HG02938 (cell line): ENCODE measurements at regions not wholly inside any gene's neighbourhood (a gene's known extent, or its start where the extent isn't known, plus 50 kb on each side); places are given as distances from the start of the nearest gene placed in this dataset.
A peak's percentile ranks its signal among the peaks of the same experiment; 100 is the strongest.
"Not testable (repeated sequence)": the region's sequence is repeated elsewhere in the genome, so short reads cannot be mapped to it uniquely, and the experiment has no call there.

ENCODE experiments used
- ATAC-seq: cut with Tn5 transposase; IDR thresholded peaks from one replicate; pipeline ENCODE4 v1.9.1; 2021; ENCODE audit warnings: mild to moderate bottlenecking, moderate library complexity; ENCODE audit not compliant: unreplicated experiment

DNA sequence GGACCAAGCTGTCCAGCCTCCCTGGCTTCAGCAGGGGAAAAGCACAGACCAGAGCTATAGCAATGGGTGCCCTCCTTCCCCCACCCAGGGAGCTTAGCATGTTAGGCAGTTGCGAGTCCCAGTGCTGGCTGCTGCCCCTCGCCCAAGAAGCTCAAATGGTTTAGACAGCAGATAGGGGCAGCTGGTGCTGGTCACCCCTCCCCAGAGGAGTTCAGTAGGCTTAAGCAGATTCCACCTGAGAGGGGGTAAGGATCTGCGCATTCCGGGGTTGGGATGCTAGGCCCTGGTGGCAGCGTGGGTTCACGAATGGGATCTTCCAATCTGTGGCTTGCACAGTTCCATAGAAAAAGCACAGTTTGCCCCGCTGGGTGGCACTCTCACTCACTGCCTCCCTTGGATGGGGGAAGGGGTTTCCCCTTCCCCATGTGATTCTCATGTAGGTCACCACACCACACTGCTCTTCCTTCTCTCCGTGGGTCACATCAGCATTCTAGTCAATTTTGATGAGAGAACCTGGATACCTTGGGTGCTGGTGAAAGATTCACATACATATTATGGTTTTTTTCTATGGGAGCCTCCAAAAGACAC, 665.6 kb downstream of the C12orf50 start:
- ATAC-seq = no peak

DNA sequence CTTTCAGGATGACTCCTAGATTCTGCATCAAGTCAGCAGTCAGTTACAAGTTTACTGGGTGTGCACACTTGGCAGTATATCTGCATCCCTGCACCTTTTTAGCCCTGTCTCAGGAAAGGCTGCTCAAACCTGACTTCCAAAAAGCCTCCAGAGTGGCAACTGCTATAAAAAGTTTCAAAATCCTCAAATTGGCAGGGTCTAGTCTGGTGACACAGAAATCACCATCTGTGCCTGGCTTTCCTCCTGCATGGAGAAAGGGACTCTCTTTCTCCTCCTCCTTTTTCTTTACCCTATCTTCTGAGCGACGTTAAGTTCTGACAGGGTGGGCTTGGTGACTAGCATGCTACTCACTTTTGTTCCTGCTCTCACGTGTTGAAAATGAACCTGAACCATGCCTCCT, 679.5 kb downstream of the C12orf50 start:
- ATAC-seq = no peak

DNA sequence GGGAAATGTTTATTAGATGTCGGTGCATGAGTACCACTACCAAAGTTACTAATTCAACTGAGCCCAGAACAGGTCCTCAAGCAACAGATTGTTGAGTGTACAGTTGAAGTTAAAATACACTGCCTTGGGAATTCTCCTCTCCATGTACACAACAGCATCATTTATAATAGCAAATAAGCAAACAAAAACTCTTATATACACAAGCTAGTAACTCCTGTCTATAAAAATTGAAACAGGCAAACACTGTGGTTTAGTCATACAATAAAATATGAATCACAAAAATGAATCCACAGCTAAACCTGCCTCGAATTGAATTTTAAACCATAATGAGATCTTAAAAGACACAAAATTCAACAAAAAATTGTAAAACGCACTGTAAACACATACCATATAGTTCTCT, 681.1 kb downstream of the C12orf50 start:
- no peak for ATAC-seq

DNA sequence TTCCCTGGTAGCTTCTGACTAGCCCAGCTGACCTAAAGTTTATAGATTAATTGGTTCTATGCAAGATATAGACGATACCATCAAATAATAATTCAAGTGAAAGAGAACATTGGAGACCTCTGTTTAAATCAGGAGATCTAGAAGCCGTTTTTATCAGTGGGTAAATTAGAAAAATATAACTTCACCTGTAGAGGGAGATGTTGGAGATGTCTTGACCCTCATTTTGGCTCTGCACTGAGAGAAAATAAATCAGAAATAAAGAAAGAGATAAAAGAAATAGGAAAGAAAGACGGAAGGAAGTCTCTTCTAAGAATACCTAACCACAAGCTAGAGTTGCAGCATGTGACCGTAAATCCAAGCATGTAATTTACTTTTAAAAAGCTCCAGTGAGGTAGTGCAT, 684.5 kb downstream of the C12orf50 start:
- ATAC-seq = no peak

DNA sequence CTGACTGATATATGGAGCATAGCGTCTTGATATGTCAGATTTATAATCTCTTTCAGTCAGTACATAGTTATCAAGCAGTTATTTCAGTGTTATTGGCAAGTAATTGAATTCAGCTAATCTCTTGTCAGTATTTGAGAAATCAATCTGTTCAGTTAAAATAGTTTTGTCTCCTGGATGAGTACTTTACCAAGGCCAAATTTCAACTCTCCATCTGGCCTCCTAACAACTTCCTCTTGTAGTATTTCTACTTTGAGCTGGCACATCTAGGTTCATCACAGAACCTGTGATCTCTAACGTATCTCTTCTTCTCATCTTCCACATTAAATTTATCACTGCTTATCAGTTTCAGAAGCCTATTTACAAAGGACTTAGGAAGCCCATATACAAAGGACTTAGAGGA, 690.5 kb downstream of the C12orf50 start:
- no peak for ATAC-seq

DNA sequence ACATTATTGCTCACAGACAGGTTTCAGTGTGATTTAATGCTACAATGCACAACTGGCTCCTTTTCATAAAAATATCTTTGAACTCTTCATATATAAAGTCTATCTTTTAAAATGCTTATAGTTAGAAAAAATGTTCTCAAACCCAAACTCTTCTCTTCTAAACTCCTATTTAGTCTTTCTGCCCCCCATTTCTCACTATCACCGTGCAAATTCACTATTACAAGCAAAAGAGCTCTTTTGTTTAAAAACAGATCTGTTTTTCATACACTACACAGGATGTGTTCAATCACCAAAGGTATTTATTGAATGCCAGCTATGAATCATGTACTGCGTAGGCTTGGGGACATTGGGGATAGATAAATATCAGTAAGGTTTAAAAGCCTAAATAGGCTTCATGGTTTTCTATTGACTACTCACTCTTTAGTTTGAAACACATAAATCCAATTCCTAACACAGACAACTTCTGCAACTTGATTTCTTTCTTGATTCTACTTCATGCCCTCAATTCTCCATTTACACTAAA, 692.3 kb downstream of the C12orf50 start:
- ATAC-seq = no peak

DNA sequence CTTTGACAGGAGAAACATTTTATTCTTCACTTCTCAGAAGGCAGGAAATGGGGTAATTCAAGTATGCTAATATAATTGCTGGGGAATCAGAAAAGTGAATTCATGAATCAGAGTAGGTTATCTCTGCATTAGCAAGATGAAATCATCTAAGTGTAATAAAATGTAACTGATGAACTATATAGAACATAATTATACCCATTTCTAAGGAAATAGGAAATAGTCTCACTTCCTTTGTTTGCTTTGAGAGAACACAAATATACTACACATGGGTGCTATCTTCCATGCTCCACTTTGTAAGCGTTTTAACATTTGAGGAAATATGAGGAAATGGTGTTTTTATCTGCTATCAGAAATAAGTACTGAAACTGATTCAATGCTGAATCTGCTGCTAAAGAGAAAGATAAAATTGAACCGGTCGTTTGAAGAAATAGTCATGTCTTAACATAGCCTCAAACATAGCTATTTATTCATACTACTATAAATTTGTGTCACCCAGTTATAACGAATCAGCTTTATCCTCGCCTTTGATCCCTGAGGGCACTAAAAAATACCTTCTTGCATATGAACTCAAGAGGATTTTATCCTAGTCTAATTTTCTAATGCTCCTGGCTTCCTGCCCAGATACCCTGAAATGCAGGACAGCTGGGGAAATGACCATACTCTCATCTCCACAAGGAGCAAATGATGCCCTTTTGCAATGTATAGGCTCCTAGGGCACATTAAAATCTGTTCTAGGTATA, 696.0 kb downstream of the C12orf50 start:
- ATAC-seq = no peak

DNA sequence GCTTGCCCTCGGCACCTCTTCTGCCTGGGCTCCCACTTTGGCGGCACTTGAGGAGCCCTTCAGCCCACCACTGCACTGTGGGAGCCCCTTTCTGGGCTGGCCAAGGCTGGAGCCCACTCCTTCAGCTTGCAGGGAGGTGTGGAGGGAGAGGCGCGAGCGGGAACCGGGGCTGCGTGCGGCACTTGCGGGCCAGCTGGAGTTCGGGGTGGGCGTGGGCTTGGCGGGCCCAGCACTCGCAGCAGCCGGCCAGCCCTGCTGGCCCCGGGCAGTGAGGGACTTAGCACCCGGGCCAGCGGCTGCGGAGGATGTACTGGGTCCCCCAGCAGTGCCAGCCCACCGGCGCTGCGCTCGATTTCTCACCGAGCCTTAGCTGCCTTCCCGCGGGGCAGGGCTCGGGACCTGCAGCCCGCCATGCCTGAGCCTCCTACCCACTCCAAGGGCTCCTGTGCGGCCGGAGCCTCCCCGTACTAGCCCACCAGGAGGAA, 699.1 kb downstream of the C12orf50 start:
- not testable (repeated sequence) for ATAC-seq

DNA sequence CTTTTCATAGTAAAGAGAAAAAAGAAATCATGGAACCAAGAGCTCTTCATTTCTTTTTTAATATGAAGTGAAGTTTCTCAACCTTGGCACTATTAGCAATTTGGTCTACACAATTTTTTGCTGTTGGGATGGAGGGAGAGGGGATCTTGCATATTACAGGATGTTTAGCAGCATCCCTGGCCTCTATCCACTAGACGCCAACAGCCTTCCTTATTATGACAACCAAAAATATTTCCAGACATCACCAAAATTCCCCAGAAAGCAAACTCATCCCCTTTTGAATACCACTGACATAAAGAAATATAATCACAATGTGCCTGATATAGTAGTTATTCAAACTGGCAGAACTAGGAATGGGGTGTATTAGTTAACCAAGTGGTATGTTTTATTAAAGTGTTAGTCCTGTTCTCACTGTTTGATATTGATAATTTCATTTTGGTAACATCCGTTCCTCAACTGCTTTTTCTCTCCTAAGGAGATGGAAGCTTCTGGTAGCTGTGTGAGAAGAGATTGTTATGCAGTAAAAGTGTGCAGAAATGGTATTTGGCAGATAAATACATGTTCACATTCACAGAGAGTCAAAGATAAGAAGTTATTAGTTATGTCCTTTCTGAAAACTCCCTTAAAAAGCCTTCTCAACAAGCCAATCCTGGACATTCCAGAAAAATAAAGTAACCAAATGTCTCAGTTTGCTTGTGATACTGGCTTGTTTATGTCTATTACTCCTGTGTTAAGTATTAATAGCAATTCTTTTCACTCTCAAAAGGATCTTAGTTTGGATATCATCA, 699.9 kb downstream of the C12orf50 start:
- no peak for ATAC-seq

DNA sequence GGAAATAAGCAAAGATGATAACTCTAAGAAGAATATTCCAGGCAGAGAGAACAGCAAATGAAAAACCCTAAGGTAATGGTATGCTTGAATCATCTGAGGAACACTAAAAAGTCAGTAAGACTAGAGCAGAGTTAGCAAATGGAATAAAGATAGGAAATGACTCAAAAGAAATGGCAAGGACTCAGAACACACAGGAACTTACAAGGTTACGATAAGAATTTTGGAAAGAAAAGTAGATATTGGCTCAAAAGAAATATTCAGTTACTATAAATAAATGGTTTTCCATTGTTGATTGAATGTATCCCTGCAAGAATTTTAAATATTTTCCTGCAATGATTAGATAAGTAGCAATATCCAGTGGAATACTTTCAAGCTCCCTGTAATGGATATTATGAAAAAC, 705.8 kb downstream of the C12orf50 start:
- ATAC-seq = no peak

DNA sequence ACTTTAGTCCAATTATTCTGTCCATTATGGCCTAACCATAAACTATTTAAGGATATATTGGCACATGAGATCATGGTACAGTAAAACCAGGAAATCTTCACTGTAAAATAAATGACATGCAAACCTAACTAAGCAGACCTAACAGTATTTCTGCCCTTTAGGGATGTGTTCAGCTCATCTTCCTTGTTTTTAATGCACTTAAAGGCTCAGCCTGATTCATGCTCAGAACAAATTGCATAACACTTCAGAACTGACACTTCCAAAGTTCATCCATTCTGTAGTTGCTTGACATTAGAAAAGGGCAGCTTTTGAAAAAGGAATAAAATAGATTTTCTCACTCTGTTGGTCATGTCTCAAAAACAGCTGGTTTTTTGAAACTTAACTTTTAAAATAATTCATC, 708.5 kb downstream of the C12orf50 start:
- no peak for ATAC-seq

DNA sequence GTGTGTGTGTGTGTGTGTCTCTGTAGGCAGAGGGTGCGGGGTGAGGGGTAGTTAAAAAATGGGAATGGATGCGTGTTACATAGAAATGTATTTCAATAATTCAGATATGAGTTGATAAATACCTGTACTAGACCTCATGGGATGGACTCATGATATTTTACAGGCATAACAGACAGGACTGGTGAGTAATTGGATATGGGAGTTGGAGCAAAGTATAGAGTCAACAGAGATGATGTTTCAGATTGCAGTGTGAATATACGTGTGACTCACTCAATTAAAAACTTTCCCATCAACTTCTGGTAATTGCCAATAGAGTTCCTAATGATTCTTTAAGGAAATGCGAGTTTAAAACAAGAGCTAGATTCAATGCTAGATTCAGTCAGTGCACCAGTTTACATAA, 711.9 kb downstream of the C12orf50 start:
- no peak for ATAC-seq

DNA sequence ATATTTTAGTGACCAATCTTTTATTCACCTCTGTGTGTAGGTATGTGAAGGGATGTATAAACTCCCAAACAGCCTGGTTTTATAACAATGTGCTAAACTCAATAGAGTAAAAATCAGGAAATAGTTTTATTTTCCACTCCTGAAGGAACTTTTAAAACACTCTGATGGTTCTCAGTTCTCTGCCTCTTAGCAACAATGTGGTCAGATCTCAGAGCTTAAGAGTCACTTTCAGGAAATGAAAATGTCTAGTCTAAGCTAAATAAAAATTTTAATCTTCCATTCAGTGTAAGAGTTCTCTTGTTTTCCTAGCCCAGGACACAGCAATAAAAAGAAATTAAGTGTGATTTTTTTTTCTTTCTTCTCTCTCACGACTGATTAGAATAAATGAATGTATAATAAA, 718.0 kb downstream of the C12orf50 start:
- ATAC-seq = peak; percentile 79

DNA sequence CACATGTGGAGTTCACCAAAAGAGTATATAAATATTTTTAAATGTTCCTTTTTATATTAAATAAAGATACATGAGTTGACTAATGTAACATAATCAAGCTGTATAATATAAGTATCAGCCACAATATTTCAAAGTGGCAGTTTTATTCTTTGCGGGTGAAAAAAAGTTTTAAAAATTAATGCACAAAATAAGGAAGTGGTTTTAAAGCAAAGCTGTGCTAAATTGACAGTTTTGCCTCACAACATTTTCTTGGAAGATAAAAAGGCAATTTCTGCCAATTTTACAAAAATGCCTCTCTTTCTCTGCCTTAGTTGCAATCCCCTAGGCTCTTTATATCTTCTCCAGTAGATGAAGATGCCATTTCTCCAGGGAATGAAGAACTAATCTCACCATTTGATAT, 719.1 kb downstream of the C12orf50 start:
- no peak for ATAC-seq

DNA sequence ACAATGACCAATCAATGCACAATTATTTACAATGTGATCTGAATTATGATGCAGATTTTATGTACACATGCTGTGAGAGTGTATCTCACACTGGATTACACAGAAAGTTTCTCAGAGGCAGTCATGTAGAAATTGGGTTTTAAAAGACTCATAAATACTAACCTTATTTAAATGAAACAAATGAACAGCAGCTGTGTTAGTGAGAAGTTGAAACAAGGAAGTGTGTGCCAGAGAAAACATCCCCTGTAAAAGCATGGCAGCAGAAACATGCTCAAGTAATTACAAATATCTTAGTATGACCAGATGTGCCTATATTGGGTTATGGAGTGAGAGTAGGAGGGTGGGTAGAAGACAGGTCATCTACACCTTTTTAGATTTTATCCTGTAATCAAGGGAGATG, 723.7 kb downstream of the C12orf50 start:
- ATAC-seq = peak; percentile 47

DNA sequence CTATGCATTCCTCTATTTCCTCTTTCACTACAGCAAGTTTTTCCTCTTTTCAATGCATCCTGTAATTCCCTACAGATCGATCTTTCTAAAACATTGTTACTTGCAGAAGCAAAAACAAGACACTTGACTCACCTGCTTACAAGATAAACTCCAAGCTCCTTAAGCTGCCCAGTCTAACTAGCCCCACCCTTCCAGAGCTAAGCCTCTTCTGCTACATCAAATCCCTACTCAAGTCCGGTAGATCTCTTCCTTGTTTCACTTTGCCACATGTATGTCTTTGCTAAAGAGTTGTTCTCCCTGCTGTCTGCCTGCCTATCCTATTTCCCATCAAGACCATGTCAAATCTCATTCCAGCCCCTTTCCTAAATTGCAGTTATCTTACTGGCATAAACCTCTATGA, 724.8 kb downstream of the C12orf50 start:
- no peak for ATAC-seq

DNA sequence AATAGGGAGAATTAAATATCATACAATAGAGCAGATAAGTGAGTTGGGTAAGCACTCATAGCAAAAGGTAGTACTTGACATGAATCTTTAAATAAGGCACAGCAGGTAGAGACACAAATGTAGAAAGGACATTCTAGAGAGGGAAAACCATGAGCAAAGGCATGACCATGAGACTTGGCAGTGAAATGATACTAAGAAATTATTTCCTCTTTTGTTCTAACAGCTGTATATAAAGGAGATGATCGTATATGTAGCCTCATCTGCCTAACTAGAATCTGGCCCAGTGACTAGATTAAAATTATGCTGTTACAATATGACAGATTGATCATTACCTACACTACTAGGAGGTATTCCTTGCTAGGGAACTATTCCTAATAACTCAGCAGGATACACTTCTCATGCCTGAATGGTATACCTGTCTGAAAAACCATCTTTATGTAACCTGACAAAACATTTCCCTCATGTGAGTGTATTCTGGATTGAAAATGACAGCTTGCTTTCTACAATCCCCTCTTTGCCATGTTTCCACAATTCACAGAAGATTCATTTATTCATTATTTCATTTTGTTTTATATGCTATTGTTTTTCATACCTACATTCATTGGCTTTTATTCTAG, 725.7 kb downstream of the C12orf50 start:
- no peak for ATAC-seq

DNA sequence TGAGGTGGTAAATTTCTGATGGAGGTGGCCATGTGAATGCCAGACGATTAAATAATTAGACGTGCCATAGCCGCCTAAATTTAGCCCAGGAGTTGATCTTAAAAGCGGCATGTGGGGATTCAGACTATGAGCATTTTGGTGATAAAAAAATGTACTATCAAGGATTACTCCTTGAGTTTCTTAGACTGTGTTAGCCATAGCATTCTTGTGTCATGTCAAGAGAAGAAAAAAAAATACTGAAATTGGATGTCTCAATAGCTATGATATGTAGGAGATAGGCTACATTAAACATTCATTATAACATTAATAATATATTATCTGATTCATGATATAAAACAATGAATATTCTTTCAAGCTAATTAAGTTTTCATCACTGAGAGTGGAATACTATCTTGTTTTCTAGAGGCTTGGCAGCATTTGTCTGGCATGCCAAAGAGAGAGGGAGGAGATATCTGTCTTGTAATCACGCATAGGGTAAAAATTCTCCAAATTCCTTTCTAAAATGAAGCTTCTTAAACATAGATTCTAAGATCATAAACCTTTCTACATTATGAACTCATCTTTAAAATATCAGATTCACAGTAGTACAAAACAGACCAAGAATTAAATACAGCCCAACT, 727.0 kb downstream of the C12orf50 start:
- ATAC-seq = no peak

DNA sequence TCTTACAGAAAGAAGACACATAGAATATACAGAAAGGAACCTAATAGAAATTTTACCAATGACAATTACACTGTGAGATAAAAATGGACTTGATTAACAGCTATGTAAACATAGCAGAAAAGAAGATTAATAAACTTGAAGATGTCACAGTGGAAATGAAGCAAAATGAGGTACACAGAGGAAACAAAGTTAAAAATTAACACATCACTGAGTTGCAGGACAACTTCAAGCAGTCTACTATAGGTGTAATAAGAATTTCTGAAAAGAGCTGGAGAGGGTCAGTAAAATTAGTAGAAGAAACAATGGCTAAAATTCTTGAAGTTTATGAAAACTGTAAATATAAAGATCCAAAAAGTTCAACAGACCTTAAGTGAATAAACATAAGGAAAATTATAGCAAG, 738.7 kb downstream of the C12orf50 start:
- ATAC-seq = no peak

DNA sequence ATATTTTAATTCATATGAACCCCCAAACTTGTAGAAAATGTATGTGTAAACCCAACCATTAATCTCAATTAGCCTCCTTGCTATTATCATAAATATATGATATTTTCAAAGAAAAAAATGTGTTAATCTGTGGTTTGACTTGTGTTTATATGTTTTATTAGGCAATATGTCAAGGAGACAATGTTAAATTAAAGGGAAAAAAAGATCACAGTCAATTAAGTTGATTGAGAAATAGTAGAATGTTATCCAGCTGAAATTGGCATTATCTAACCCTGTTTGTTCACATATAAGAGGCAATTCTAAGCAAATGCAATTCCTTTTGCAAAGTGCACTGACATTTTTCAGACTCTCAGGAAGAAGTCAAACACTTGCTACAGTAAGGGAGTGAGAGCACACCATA, 745.3 kb downstream of the C12orf50 start:
- no peak for ATAC-seq

DNA sequence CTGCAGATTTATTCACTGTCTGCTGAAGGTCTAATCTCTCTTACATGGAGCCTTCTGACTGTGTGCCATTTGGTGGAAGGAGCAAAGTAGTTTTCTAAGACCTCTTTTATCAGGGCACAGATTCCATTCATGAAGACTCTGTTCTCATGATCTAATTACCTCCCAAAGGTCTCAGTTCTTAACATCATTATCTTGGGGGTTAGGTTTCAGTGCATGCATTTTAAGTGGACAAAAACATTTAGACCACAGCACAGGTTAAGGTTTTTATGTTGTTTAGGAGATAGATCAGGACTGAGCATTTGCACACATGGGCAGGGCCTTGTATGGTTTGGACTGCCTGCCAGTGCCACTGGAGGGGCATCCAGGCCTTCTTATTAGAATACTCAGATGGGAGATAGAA, 746.1 kb downstream of the C12orf50 start:
- ATAC-seq = no peak
